CD4-positive, CD25-positive, alpha-beta regulatory T cell (primary cell): ENCODE measurements at regions not wholly inside any gene's neighbourhood (a gene's known extent, or its start where the extent isn't known, plus 50 kb on each side); places are given as distances from the start of the nearest gene placed in this dataset.
"Not testable (repeated sequence)": the region's sequence is repeated elsewhere in the genome, so short reads cannot be mapped to it uniquely, and the experiment has no call there.

Experiments used
- ATAC-seq, 2 donors: fragments of 150-1000 bp; cut with Tn5 transposase; one replicate each; pipeline ENCODE4 v1.10.0; 2021; ENCODE audit warnings: low read depth in 2 of 2, moderate number of reproducible peaks in 2 of 2, moderate library complexity in 1 of 2
- DNase-seq, 3 donors: peaks; one replicate each; pipeline versions ENCODE4 v3.0.0 to v3.0.0-alpha.2; 2012 to 2022; ENCODE audit warnings: mixed read lengths in 1 of 3
- H3K27ac ChIP-seq: one replicate; pipeline ENCODE4 v1.7.0; 2013; ENCODE audit warnings: mild to moderate bottlenecking, low read length; ENCODE audit not compliant: insufficient read depth, poor library complexity, severe bottlenecking
- H3K27me3 ChIP-seq: one replicate; pipeline ENCODE4 v1.7.0; 2013; ENCODE audit warnings: low read length; ENCODE audit not compliant: control insufficient read depth, insufficient read depth
- H3K36me3 ChIP-seq: one replicate; pipeline ENCODE4 v1.7.0; 2013; ENCODE audit warnings: mild to moderate bottlenecking, low read length, moderate library complexity; ENCODE audit not compliant: control insufficient read depth, insufficient read depth
- H3K4me1 ChIP-seq: 2 replicates; pipeline ENCODE4 v1.7.0; 2013; ENCODE audit warnings: mild to moderate bottlenecking, low read length; ENCODE audit not compliant: insufficient read depth, control insufficient read depth, poor library complexity, severe bottlenecking
- H3K4me3 ChIP-seq: one replicate; pipeline ENCODE4 v1.7.0; 2013; ENCODE audit warnings: low read depth, mild to moderate bottlenecking, low read length, moderate library complexity
- H3K9me3 ChIP-seq, 2 experiments: 1 replicate in 1 of 2; 2 replicates in 1 of 2; pipeline ENCODE4 v1.7.0; 2013; ENCODE audit warnings: low read length in 2 of 2, mild to moderate bottlenecking in 1 of 2, moderate library complexity in 1 of 2; ENCODE audit not compliant: control insufficient read depth in 2 of 2
- H3K27ac Mint-ChIP-seq, 3 donors: one replicate each; pipeline ENCODE4 v1.8.0; 2020 to 2022; ENCODE audit warnings: mild to moderate bottlenecking in 3 of 3, mixed read lengths in 3 of 3, moderate library complexity in 2 of 3
- H3K27me3 Mint-ChIP-seq: one replicate; pipeline ENCODE4 v1.8.0; 2022; ENCODE audit warnings: mild to moderate bottlenecking, mixed read lengths
- H3K36me3 Mint-ChIP-seq: one replicate; pipeline ENCODE4 v1.8.0; 2020; ENCODE audit warnings: mixed read lengths
- H3K4me1 Mint-ChIP-seq, 4 donors: one replicate each; pipeline ENCODE4 v1.8.0; 2020 to 2022; ENCODE audit warnings: mixed read lengths in 4 of 4, mild to moderate bottlenecking in 1 of 4
- H3K4me3 Mint-ChIP-seq, 4 donors: one replicate each; pipeline ENCODE4 v1.8.0; 2020 to 2022; ENCODE audit warnings: mild to moderate bottlenecking in 4 of 4, mixed read lengths in 4 of 4, moderate library complexity in 3 of 4
- H3K9me3 Mint-ChIP-seq, 7 donors: one replicate each; pipeline ENCODE4 v1.8.0; 2020 to 2022; ENCODE audit warnings: mixed read lengths in 7 of 7, mild to moderate bottlenecking in 3 of 7, moderate library complexity in 2 of 7

DNA sequence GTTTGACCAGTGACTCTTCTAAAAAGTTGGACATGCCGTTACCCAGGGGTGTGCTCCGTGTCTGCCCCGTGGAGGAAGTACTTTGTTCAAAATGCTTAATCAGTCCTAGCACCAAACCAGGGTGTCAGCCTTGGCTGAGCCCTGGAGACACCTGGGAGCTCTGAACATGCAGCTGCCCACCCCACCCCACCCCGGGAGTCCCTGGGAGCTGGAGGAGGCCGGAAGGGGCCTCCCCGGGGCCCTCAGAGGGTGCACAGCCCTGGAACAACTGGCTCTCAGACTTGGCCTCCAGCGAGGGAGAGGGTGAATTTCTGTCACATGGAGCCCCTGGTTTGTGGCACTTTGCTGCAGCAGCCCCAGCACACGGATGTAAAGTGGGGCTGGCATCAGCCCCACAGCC is 152.1 kb downstream of the LAT start:
- H3K27ac Mint-ChIP-seq: peak overlapping the region; percentile 89 to 99 (median 96)

DNA sequence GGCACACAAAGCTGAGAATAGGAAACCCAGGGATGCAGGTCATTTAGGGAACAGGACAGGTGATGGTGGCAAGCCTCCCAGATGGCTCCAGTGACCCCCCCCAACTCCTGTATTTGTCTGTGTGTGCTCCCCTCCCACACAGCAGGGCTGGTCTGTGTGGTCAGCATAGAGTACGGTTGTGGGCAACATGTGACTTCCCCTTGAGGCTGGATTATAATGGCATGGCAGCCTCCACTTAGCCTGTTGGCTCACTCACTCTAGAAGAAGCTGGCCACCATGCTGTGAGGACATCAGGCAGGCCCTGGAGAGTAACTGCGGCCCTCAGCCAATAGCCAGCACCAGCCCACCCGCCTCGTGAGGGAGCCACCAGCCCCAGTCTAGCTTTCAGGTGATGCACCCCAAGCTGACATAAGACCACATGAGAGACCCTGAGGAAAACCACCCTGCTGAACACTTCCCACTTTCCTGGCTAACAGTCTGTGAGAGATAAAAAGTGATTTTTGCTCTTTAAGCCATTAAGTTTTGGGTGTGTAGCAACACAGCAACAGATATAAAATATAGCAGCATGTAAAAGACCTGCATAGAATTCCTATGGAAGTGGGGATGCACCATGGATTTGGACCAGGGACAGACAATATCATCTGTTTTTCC is 151.3 kb downstream of the LAT start:
- not testable (repeated sequence) for ATAC-seq, H3K27me3 Mint-ChIP-seq, H3K9me3 ChIP-seq, H3K4me3 ChIP-seq, H3K9me3 Mint-ChIP-seq, H3K27me3 ChIP-seq, DNase-seq, H3K36me3 ChIP-seq
- H3K27ac ChIP-seq: peak overlapping the region; percentile 14
- H3K4me3 Mint-ChIP-seq: peak overlapping the region in 2 of 4 donors; percentile 62 to 73
- H3K4me1 Mint-ChIP-seq: peaks cover 7 to 40% (median 16%) of the 10 kb centered on the region in 4 donors
- H3K36me3 Mint-ChIP-seq: peaks cover 13% of the 10 kb centered on the region
- H3K4me1 ChIP-seq: peaks cover 31% of the 10 kb centered on the region
- peak overlapping the region; percentile 89 to 99 (median 89) for H3K27ac Mint-ChIP-seq

More for the DNA sequence above, 152.1 kb downstream of the LAT start:
- H3K27me3 Mint-ChIP-seq, DNase-seq, H3K36me3 ChIP-seq, H3K9me3 ChIP-seq, ATAC-seq, H3K9me3 Mint-ChIP-seq, H3K4me3 ChIP-seq, H3K27me3 ChIP-seq: not testable (repeated sequence)
- Mint-ChIP-seq H3K4me1 (peaks cover 7 to 40% (median 16%) of the 10 kb centered on the region in 4 donors), H3K36me3 (peaks cover 13% of the 10 kb centered on the region), H3K4me3 (peak overlapping the region in 1 of 4 donors; percentile 79)
- Histone ChIP-seq H3K4me1 (peaks cover 31% of the 10 kb centered on the region), H3K27ac (peak overlapping the region; percentile 33)

DNA sequence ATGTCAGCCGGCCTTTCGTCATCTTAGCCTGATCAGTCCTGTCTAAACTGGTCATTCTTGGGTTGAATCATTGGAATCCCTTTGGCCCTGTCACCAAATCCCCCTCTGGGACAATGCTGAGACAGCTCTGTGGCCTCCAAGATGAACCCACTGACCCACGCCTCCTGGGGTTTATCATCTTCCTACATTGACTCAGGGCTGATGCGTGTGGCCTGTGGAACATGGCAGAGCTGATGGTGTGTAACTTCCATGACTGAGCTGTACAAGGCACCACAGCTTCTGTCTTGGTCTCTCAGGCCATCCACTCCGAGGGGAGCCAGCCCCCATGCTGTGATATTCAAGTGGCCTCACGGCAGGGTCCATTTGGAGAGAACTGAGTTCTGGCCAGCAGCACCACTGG is 150.2 kb downstream of the LAT start:
- not testable (repeated sequence) for H3K9me3 Mint-ChIP-seq, H3K4me3 Mint-ChIP-seq, H3K27ac ChIP-seq, H3K36me3 Mint-ChIP-seq, DNase-seq, H3K36me3 ChIP-seq, H3K9me3 ChIP-seq, ATAC-seq, H3K27me3 Mint-ChIP-seq, H3K27me3 ChIP-seq, H3K4me3 ChIP-seq
- peaks cover 31% of the 10 kb centered on the region for H3K4me1 ChIP-seq
- Mint-ChIP-seq H3K4me1 (peaks cover 7 to 37% (median 16%) of the 10 kb centered on the region in 4 donors), H3K27ac (peak overlapping the region in 2 of 3 donors; percentile 62 to 81)

DNA sequence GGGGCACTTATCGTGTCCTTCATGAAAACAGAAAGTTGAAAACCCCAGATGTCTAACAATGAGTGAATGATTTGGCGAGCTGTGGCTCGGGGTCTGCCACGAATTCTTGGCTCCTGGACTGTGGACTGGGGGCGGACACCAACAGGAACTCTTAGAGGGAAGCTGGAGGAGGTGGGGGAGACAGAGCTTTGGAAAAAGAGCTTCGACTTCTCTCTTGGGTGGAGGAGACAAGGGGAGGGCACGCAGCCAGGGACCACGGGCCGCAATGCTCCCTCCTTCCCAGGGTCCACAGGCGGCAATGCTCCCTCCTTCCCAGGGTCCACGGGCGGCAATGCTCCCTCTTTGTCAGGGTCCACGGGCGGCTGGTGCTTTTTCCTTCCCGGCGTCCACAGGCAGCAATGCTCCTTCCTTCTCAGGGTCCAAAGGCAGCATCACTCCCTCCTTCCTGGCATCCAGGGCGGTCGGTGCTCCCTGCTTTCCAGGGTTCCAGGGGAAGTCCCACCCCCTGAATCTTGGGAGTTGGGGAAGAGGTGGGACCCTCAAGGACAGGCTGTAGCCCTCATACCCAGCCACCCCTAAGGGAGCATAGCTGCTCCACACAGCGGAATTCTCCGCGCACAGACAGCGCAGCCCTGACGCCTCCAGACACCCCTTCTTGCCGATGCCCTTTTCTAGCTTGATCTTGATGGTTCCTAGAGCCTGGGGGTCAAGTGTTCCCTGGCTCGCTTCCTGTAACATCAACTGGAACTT is 149.0 kb downstream of the LAT start:
- H3K27ac ChIP-seq, H3K36me3 Mint-ChIP-seq, H3K9me3 Mint-ChIP-seq, H3K4me3 ChIP-seq, H3K9me3 ChIP-seq, H3K27me3 Mint-ChIP-seq, H3K27me3 ChIP-seq, DNase-seq, H3K4me3 Mint-ChIP-seq, ATAC-seq, H3K36me3 ChIP-seq: not testable (repeated sequence)
- Mint-ChIP-seq H3K27ac (peak overlapping the region in 2 of 3 donors; percentile 48 to 88), H3K4me1 (peaks cover 7 to 32% (median 16%) of the 10 kb centered on the region in 4 donors)
- H3K4me1 ChIP-seq: peaks cover 26% of the 10 kb centered on the region

DNA sequence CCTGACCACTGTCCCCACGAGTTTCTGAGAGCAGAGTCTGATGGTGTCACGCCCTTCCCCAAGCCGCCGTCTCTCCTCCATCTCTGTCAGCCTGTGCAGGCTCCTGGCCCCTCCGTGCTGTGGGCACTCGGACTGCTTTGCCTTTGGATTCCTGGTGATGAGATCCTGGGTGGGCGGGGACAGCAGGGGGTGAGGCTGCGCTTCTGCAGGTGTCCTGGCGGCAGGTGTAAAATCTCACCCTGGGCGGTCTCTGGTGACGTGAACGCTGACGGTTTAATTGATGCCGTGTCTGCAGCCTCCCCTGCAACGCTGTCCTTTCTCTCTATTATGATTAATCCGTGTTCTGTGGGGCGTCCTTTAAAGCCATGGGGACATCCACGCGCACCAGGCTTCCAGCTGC is 148.0 kb downstream of the LAT start:
- H3K9me3 ChIP-seq, ATAC-seq, H3K4me3 ChIP-seq, H3K27ac ChIP-seq, H3K27me3 ChIP-seq, H3K36me3 Mint-ChIP-seq, H3K27me3 Mint-ChIP-seq, H3K4me3 Mint-ChIP-seq, H3K9me3 Mint-ChIP-seq, H3K27ac Mint-ChIP-seq, DNase-seq, H3K36me3 ChIP-seq: not testable (repeated sequence)
- H3K4me1 ChIP-seq: peaks cover 16% of the 10 kb centered on the region
- H3K4me1 Mint-ChIP-seq: peaks cover 3 to 22% (median 11%) of the 10 kb centered on the region in 4 donors

DNA sequence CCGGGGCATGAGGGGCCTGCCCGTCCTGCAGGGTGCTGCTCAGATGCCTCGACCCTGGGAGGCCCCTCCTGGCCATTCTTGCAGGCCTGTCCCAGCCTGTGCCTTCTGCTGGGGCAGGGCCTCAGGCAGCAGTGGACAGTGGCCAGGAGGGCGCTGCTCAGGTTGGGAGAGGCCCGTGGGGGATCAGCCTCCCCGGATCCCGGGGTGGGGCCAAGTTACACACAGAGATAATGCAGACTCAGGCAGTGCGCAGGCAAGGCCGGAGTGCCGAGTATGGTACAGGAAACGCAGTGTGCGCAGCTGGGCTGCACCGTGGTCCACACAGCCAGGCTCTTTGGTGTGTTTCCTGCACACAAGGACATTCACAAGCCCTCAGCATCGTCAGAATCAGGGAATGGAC is 147.6 kb downstream of the LAT start:
- H3K27ac Mint-ChIP-seq, H3K4me3 ChIP-seq, H3K27ac ChIP-seq, H3K9me3 ChIP-seq, H3K4me3 Mint-ChIP-seq, H3K36me3 Mint-ChIP-seq, H3K9me3 Mint-ChIP-seq, H3K27me3 ChIP-seq, DNase-seq, H3K27me3 Mint-ChIP-seq, H3K36me3 ChIP-seq: not testable (repeated sequence)
- H3K4me1 ChIP-seq: peaks cover 12% of the 10 kb centered on the region
- peaks cover 0 to 18% (median 7%) of the 10 kb centered on the region in 4 donors for H3K4me1 Mint-ChIP-seq
- peak in 1 of 2 donors; percentile 22 for ATAC-seq

DNA sequence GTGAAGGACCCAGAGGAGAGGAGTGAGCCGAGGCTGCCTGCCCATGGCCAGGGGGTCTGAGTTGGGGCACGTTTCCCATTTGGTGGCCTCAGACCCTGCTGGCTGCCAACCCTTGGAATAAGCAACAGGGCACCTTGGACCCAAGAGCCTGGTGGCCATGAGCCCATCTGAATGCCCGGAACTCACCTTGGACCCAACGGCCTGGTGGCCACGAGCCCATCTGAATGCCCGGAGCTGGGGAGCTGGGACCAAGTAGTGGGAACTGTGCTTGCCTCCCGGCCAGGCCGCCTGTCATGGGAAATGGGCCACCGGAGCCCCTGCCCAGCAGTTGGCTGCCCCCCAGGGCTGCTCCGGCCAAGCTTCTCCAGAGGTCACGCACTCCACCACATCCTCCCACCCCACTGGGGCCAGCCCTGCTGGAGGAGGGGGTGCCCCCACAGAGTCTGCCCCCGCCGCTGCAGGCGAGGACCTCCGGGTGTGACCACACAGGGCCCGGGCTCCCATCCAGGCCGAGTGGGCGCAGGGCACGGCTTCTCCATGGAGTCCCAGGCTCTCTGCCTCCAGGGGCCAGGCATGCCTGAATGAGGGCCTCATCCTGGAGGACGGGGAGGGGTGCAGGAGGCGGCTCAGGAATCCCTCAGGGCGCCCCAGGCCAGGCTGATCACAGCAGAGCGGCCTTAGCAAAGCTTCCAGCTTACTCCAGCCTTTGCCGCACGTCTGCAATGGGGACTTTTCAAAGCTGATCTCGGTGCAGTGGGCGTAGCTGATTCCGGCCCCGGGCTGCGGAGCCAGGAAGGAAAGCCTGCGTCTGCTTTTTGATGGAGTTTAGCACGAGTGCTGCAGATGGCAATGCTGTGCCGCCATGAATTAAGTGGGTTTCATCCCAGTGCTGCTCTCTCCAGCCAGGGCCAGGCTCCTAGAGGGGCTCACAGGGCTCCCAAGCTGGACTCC is 146.3 kb downstream of the LAT start:
- Mint-ChIP-seq H3K4me1 (peaks cover 2 to 13% (median 5%) of the 10 kb centered on the region in 4 donors), H3K36me3 (peaks cover 19% of the 10 kb centered on the region)
- not testable (repeated sequence) for H3K9me3 ChIP-seq, H3K4me1 ChIP-seq, DNase-seq, ATAC-seq, H3K27ac ChIP-seq, H3K36me3 ChIP-seq, H3K4me3 ChIP-seq, H3K27me3 ChIP-seq, H3K9me3 Mint-ChIP-seq, H3K4me3 Mint-ChIP-seq, H3K27me3 Mint-ChIP-seq, H3K27ac Mint-ChIP-seq
